Heart left ventricle (tissue), 13 donors: ENCODE measurements at regions not wholly inside any gene's neighbourhood (a gene's known extent, or its start where the extent isn't known, plus 50 kb on each side); places are given as distances from the start of the nearest gene placed in this dataset.

Experiments used
- POLR2A ChIP-seq, 2 donors: fragments of 450-650 bp; IDR thresholded peaks; one replicate each; pipeline ENCODE4 v1.6.1; 2017; ENCODE audit warnings: antibody characterized with exemption in 2 of 2, mild to moderate bottlenecking in 2 of 2, moderate library complexity in 2 of 2
- TF ChIP-seq, protein P1 (sequence below), 12 donors: fragments of 200-600 bp; sonication (generic) in 4 of 12; IDR thresholded peaks; one replicate each; pipeline versions ENCODE4 v1.5.0 to v1.8.0; 2018 to 2022; ENCODE audit warnings: antibody characterized with exemption in 12 of 12, mild to moderate bottlenecking in 5 of 12
- donor health status: ischemic (EF 13 %, LVEDD 7.1; RV severe dilation, severe dysfunction).
- donor health status: DM: no; HTN: yes; CAD: no.
- donor health status: DM: no; HTN: no; CAD: no.
- donor health status: ischemic (EF 25% LVEDD 6.9; RV normal size, moderate dysfunction).
- donor health status: ischemic (EF 25% LVEDD 5.7; RV mildly dilated, moderate dysfunction).
- donor health status: ischemic (EF 35%, LVEDD 5.7; RV mildly dilated, moderate dysfunction).
- donor health status: nonischemic (EF 11% LVEDD 7.7; RV severe dilation, severe dysfunction).
- donor health status: DM: yes; HTN: yes; CAD: no.
- donor health status: PGD.
- donor health status: ischemic (EF 29% LVEDD 5.4; RV normal size, mild dysfunction).
- donor health status: nonischemic (EF 23%, LVEDD 6.1; RV moderate dilation, normal function).

DNA sequence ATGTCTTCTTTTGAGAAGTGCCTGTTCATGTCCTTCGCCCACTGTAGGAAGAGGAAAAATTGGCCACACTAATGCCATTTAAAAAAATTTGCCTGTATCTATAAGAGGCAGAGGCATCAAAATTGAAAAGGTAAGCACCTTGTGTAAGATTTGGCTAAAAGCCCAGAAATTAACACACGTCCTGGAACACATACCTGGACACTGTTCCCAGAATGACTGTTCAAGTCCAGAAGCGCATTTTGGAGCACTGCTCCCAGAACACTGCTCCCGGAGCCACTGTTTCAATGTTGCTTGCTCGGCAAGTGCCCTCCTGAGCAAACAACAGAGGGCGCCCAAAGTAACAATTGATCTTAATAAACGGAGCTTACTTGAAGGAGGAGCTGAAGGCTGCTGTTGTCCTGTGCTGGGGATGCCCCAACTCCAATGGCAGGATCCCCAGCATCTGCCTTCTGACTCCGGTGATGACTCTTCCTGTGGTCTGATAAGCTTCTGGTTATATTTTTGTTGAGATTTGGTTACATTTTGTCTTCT, 1958.6 kb downstream of the C4orf33 start:
- TF ChIP-seq, protein P1, sequence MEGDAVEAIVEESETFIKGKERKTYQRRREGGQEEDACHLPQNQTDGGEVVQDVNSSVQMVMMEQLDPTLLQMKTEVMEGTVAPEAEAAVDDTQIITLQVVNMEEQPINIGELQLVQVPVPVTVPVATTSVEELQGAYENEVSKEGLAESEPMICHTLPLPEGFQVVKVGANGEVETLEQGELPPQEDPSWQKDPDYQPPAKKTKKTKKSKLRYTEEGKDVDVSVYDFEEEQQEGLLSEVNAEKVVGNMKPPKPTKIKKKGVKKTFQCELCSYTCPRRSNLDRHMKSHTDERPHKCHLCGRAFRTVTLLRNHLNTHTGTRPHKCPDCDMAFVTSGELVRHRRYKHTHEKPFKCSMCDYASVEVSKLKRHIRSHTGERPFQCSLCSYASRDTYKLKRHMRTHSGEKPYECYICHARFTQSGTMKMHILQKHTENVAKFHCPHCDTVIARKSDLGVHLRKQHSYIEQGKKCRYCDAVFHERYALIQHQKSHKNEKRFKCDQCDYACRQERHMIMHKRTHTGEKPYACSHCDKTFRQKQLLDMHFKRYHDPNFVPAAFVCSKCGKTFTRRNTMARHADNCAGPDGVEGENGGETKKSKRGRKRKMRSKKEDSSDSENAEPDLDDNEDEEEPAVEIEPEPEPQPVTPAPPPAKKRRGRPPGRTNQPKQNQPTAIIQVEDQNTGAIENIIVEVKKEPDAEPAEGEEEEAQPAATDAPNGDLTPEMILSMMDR (IDR thresholded peaks at IDR 0.05) = no peak
- TF ChIP-seq POLR2A (IDR thresholded peaks at IDR 0.05) = no peak
